HL-60 (cell line): ENCODE measurements at regions not wholly inside any gene's neighbourhood (a gene's known extent, or its start where the extent isn't known, plus 50 kb on each side); places are given as distances from the start of the nearest gene placed in this dataset.

Source experiments
- CTCF ChIP-seq: IDR thresholded peaks from one replicate; pipeline ENCODE4 v1.5.1; 2011; ENCODE audit warnings: low read length, control low read depth, inconsistent platforms; ENCODE audit not compliant: insufficient read depth
- GABPA ChIP-seq: IDR thresholded peaks from 2 replicates; pipeline ENCODE4 v1.6.1; 2012; ENCODE audit warnings: low read depth
- POLR2AphosphoS5 ChIP-seq: IDR thresholded peaks from 2 replicates; pipeline ENCODE4 v1.6.1; 2012; ENCODE audit warnings: low read depth
- REST ChIP-seq: IDR thresholded peaks from 2 replicates; pipeline ENCODE4 v1.6.1; 2012; ENCODE audit warnings: low read depth; ENCODE audit not compliant: insufficient replicate concordance
- SPI1 ChIP-seq: IDR thresholded peaks from 2 replicates; pipeline ENCODE4 v1.6.1; 2012; ENCODE audit warnings: low read depth, mild to moderate bottlenecking, borderline replicate concordance

- TF ChIP-seq CTCF (no peak), GABPA (no peak), REST (no peak), POLR2AphosphoS5 (no peak), SPI1 (no peak)
These were observed 181.9 kb downstream of the HAO1 start for GRCh38 chr20:7758406-7758805.
